Prostate gland (tissue), 2 donors: ENCODE measurements at regions not wholly inside any gene's neighbourhood (a gene's known extent, or its start where the extent isn't known, plus 50 kb on each side); places are given as distances from the start of the nearest gene placed in this dataset.

ENCODE experiments used
- POLR2A ChIP-seq: fragments of 450-650 bp; IDR thresholded peaks from one replicate; pipeline ENCODE4 v1.6.1; 2016; ENCODE audit warnings: antibody characterized with exemption, mild to moderate bottlenecking
- POLR2AphosphoS5 ChIP-seq: sonication (generic); formaldehyde crosslinking; IDR thresholded peaks from one replicate; pipeline ENCODE4 v1.6.1; 2017; ENCODE audit warnings: antibody characterized with exemption
- TF ChIP-seq, protein P1 (sequence below), 4 experiments: fragments of 200-600 bp in 2 of 4; fragments of 450-650 bp in 2 of 4; sonication (generic) in 2 of 4; IDR thresholded peaks; 1 replicate in 3 of 4; 2 replicates in 1 of 4; pipeline ENCODE4 v1.5.1; 2016 to 2019; ENCODE audit warnings: antibody characterized with exemption in 4 of 4, mild to moderate bottlenecking in 2 of 4, moderate library complexity in 2 of 4

DNA sequence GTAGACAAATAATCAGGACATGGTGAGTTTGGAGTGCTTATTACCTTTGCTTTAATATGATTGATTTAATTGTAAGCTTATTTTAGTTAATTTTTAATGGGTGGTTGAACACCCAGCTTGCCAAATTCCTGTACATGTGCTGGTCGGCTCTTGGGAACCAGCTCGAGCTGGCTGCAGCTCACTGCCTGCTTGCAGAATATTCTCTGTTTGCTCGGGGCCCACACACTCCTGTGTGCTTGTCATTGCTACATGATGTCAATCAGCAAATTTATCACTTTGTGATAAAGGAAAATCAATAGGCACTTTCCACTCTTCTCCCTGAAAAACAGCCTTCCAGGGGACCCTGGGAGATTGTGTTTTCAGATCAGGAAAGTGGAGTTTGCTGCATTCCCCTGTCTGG, 141.1 kb upstream of the LHX5 start:
- TF ChIP-seq, protein P1, sequence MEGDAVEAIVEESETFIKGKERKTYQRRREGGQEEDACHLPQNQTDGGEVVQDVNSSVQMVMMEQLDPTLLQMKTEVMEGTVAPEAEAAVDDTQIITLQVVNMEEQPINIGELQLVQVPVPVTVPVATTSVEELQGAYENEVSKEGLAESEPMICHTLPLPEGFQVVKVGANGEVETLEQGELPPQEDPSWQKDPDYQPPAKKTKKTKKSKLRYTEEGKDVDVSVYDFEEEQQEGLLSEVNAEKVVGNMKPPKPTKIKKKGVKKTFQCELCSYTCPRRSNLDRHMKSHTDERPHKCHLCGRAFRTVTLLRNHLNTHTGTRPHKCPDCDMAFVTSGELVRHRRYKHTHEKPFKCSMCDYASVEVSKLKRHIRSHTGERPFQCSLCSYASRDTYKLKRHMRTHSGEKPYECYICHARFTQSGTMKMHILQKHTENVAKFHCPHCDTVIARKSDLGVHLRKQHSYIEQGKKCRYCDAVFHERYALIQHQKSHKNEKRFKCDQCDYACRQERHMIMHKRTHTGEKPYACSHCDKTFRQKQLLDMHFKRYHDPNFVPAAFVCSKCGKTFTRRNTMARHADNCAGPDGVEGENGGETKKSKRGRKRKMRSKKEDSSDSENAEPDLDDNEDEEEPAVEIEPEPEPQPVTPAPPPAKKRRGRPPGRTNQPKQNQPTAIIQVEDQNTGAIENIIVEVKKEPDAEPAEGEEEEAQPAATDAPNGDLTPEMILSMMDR (IDR thresholded peaks at IDR 0.05), result no peak
- TF ChIP-seq POLR2A (no peak), POLR2AphosphoS5 (no peak)
